Ecto neural progenitor cell (in vitro differentiated cells): ENCODE measurements at regions not wholly inside any gene's neighbourhood (a gene's known extent, or its start where the extent isn't known, plus 50 kb on each side); places are given as distances from the start of the nearest gene placed in this dataset.

ENCODE experiments used
- DNase-seq: peaks from one replicate; pipeline ENCODE4 v3.0.0-alpha.2; 2018; ENCODE audit warnings: low spot score

DNA sequence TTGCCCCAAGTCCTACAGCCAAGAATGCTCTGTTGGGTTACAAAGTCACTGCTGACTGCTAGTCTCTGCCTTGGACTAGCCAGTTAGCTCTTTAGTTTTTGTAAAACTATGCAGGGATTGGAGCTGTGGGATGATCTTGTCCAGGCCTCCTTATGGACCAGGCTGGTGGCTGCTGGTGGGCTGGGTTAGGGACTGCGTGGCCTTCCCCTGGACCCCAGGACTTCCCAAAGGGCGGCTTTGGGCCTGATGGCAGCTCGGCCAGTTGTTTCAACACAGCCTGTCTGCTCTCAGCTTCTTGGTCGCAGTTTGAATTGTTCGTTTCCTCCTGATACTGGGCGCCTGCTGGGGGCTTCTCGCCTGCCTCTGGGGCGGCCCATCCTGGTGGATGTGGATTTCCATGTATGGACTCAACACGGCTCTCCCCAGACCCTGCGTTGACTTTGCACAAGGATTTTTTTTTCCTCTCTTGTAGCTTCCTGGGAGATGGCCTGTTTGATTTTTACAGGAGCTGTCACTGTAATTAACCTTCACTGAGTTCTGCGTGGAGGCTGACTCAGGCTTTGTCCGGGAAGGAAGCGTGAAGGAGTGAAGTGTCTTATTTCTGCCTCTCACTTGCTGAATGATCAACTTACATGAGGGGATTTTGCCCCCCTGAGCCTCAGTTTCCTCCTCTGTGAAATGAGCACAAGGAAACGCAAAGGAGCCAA, 91.9 kb upstream of the NEURL1B start:
- DNase-seq = no peak

DNA sequence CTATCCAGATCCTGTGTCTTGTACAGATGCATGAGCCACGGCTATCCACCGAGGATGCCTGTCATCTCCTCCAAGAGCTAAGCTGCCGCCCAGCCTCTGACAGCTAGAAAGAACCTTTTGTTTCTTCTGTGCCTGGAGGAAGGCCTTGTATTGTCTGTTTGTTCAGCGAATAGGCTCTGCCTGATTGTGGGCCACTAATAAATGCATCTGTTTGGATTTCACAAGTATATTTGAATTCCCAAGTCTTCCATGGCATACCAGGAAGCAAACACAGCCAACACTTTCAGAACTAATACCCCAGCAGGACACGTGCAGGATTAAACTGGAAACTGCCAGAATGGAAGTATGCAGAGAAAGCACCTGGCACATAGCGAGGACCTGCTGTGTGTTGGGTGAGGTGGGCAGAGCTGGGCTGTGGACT, 92.7 kb upstream of the NEURL1B start:
- DNase-seq = no peak

DNA sequence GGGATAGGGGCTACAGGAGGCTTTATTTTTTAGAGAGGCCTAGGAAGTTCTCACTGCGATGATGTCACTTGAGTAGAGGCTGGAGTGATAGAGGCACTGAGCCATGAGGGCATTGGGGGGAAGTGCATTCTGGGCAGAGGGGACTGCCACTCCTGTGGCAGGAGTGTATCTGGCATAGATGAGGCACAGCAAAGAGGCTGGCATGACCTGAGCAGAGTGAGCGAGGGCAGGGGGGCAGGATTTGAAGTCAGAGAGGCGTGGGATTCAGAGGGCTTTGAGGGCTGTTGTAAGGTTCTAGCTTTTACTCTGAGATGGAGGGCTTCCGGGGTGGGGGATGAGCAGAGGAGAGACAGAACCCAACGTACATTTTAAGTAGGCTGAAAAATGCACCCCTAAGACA, 91.9 kb upstream of the SH3PXD2B start:
- DNase-seq = no peak

DNA sequence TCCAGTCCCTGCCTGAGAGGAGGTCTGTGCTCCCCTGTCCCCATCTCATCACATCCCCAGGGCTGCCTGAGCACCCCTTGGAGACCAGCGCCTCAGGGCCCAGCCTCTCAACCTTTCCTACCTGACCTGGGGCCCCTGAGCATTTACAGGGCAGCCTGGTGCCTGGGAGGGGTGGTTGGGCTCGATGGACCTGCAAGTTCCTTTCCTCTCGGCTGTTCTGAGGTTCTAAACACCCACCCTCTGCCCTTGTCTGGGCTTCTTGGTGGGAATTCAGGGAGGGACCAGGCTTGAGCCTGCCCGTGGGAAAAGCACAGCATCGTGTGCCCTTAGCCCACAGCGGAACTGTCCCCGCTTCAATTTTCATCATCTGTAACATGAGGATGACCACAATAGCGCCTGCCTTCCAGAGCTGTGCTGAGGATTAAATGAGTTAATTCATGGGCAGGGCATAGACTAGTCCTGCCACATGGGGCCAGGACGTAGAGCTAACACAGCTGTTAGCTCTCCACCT, 91.0 kb upstream of the SH3PXD2B start:
- DNase-seq = no peak

DNA sequence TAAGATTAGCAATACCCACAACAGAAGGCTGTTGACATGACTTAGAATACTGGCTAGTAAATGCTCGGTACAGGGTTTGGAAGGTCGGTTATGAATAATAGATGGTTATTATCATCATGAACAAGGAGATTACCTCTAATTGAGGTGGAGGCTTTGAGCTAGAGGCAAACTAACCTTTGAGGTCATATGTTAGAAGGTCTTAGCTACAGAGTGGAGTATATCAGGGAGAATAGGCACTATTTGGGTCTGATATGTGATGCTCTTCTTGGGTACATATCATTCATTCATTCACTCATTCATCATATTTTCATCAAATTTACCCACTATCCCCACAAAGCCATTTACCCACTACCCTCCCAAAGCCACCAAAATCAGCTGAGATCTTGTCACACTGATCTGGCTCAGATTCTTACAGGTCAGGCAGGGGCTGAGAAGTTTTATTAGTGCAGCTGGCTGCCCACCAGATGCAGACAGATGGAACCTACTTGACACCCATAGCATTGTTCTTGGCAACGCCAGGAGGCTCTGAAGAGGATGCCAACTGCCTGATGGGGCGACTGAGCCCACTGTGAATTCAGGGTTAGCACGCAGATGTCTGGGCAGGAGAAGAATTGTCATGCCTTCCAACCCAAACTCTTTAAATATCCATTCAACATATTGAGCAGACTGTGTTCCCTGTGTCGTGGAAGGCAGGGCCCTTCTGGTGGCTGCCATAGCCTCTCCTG, 90.2 kb upstream of the SH3PXD2B start:
- DNase-seq = no peak

DNA sequence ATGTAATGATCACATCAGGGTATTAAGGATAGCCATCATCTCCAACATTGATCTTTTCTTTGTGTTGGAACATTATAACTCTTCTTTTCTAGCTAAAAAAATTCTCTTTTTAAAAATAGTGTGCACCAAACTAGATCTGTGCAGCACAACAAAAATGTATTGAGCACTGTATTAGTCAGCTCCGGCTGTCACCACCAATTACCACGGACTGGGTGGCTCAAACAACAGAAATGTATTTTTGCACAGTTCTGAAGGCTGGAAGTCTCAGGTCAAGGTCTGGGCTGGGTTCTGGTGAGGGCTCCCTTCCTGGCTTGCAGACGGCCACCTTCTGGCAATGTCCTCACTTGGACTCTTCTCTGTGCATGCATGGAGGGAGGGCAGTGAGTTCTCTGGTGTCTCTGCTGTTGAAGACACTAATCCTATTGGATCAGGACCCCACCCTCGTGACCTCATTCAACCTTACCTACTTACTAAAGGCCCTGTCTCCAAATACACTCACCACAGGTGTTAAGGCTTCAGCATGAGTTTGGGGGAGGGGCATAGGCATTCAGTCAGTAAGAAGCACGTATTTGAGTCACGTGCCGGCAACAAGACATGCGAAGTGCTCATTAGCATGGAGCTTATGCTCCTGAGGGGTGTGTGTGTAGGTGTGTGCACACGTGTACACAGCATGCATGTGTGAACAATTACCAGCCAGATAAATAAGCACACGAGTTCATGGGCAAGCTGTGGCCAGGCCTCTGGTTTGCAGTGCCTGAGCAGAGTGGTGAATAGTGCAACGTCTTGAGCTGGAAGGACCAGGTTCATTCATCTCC, 89.4 kb upstream of the SH3PXD2B start:
- peak; percentile 39 for DNase-seq

DNA sequence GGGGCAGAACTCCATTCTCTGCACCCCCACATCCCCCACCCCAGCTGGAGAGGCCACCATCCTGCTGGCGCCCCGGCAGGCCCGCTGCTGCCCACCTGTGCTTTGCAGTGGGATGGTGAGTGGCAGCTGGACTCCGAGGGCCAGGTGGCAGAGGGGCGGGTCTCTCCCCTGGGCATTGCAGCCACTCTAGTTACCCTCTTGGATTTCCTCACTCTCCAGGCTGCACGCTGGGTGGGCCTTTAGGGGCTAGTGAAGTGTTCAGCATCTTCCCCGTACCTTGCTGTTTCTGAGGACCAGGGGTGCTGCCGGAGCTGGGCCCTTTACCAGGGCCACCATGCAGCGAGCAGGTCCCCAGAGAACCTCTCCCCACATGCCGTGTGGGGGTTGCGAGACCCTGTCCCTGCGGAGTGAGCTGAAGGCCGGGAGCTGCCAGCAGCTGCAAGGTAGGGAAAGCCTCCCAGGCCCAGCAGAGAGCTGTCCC, 88.4 kb upstream of the SH3PXD2B start:
- DNase-seq = peak; percentile 36

DNA sequence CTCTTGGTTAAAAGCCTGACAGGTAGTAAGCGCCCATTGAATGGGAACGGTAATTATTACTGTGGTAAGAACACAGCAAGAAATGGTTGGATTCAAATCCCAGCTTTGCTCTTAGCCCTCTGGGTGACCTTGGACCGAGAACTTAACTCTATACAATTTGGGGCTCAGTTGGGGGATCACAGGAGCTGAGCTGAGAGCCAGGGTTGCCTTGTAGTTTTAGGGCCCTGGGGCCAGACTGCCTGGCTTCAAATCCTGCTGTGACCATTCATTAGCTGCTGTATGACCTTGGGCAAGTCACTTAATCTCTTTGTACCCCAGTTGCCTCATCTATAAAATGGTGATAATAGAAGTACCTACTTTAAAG, 87.4 kb upstream of the SH3PXD2B start:
- DNase-seq = no peak

DNA sequence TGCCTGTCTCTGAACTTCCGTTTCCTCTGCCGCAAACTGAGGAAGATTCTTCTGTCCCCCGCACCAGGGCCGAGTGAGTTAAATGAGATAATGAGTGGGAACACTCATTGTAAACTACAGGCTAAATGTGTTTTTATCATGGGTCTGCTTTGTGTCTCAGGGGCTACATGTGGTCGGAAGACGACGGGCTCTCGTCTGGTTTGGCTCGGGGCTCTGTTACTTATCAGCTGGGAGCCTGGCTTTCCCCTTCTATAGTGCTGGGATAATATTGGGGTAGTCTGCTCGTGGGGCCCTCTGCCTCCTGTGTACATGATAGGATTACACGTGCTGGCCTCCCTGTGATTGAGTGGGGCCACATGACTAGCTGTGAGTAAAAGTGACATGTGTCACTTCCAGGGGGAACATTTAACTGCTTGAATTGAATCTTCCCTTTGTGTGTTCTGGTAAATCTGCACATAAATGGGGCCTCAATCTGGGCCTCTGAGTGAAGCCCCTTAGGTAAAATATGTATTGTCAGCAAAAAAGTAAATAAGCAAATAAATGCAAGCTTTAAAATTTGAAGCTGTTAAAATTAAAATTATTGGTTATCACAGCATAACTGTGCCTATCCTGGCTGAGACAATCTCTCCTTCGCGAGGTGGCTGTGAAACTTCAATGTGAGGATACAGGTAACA, 86.9 kb upstream of the SH3PXD2B start:
- DNase-seq = peak; percentile 26

DNA sequence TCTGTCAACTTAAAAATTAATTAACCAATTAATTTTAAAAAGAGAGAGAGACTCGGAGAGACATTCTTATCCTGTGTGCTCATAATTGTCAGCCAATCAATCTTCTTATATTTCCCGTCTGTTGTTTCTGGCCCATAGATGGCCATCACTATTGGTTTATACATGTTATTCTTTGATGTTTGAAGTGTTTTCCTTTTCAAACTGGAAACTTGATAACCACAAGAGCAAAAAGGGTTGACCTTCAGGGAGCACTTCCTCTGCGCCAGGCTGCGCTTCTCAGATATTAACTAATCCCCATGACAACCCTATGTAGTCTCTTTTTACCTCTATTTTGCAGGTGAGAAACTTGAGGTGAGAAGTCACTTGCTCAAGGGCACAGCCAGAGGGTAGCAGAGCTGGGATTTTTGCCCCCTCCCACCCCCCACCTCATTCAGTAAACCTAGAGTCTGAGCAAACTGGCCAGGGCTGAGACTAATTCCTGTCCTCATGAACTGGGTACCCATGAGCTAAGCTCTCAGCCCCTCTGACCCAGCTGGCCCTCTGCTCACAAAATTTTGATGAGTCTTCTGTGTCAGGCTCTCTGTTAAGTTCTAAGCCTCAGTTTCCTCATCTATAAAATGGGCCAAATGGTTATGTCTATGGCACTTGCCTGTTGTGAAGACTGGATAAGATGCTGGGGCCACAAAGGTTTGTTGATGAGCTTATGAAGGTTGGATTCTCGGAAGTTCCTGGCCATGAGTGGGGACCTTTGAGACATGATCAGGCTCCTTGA, 86.0 kb upstream of the SH3PXD2B start:
- no peak for DNase-seq

DNA sequence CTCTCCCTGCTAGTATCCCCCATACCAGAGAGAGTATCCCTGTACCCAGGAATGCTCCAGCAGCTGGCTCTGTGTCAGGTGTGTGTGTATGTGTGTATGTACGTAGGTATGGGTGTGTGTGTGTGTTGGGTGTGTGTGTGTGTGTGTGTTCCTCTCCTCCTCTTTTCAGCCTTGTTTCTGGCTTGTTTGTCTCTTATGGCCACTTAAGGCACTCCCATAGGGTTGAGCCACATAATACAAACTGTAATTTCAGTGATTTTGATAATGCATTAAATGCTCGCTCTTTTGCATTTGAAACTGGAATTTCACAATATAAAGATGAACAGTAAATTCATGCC, 80.8 kb upstream of the SH3PXD2B start:
- no peak for DNase-seq

DNA sequence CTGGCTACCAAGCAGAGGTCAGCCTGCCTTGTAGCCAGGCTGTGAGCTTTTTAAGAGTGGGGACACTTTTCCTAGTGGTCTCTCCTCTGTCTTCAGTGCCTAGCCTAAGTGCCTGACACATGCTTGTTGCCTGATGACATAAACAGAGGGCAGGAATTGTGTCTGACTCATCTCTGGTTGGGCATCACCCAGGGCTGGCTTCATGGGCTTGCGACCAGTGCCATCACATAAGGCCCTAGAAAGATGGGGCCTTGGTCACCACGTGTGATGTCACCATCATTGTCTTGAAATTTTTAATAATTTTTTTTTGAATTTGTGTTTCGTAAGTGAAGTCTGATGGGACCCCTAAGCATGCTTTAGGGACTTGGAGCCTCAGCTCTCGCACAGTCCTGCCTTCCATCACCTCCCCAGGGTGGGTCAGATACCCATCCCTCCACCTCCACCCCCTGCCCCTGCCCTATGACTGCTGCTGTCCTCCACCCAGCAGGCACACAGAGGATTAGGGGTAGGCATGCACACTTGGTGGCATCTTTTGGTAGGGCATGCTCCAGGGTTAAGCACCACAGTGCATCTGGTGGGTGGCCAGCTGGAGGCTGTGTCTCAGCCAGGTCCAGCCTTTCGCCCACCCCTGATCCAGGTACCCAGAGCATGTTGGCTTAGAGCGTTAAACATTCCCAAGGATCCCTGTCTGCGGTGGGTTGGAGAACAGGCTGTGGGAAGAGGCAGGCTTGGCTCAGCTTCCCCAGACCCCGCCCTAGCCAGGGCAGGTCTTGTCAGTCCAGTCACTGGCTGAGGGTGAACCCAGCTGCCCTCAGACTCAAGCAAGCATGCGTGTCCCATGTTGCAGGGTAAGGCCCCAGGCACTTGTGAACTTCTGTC, 80.1 kb upstream of the SH3PXD2B start:
- peak; percentile 45 for DNase-seq

DNA sequence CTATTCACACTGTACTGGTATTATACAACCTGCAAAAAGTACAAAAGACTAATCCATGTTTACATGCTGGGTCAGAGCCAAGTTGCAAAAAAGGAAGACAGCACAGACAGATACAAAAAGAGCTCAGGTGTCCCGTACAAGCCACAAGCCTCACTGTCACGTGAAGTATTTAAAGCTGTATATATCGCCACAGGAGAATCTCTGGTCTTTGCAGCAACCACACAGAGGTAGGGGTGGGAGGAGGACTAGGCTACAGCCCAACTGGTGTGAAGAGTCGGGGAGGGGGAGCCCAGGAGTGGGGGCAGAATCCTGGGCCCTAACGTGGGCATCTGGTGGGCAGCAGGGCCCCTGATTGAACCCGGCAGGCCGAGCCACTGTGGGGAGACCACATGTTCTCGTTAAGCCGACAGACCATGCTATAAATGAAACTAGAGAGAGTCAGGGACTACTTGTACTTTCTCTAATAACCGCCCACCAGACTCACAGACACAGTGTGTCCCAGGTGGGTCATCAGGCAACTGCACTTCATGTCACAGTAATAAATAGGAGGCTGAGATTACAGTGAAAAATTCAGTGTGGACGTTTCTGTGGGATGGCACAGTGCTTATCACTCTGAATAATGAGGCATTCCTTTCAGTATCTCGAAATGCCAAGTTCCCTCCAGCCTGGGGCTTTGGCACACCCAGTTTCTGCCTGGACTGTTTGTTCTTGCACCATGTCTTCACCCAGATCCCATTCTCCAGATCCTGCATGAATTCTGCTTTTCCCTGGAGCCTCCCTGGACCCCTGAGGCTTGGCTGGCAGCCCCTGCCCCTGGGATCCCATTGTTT, 79.3 kb upstream of the SH3PXD2B start:
- DNase-seq = peak; percentile 31

DNA sequence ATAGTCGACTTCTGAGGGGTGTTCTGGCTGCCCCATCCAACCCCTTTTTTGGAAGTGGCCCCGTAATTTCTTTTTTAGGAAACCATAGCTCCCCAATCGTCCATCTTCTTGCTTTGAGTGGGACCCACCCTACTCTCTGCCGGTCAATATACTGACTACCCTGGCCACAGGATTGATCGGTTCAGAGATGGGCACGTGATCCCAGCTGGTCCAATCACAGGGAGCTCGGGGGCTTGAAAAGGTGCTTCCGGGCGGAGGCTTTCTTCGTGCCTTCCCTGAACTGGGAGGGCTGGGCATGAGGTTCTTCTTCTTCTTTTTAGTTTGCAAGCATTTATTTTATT, 78.7 kb upstream of the SH3PXD2B start:
- peak; percentile 29 for DNase-seq

DNA sequence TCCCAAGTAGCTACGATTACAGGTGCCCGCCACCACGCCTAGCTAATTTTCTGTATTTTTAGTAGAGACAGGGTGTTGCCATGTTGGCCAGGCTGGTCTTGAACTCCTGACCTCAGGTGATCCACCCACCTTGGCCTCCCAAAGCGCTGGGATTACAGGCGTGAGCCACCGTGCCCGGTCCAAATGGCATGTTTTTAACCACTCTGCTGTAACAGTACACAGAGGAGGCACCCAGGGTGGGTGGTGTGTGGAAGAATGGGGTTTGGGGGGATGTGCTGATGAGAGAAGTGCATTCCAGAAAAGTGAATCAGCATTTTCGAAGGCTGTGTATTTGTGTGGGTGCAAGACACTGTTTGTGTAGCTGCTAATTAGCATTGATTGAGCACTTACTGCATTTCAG, 78.1 kb upstream of the SH3PXD2B start:
- DNase-seq = peak; percentile 16

DNA sequence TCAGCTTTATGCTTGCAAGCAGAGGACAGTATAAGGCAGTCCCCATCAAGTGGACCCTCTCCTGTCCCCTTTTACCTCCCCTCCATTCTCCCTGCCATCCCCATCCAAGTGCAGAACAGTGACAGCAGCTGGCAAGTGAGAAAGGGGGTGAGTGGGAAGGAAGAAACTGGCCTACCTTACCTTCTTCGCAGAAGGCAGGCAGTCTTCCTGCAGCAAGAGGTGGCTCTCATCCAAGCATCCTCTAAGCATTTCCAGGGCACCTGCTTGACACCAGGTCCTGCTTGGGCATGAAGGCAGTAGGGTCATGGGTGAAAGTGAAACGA, 77.3 kb upstream of the SH3PXD2B start:
- DNase-seq = peak; percentile 31

DNA sequence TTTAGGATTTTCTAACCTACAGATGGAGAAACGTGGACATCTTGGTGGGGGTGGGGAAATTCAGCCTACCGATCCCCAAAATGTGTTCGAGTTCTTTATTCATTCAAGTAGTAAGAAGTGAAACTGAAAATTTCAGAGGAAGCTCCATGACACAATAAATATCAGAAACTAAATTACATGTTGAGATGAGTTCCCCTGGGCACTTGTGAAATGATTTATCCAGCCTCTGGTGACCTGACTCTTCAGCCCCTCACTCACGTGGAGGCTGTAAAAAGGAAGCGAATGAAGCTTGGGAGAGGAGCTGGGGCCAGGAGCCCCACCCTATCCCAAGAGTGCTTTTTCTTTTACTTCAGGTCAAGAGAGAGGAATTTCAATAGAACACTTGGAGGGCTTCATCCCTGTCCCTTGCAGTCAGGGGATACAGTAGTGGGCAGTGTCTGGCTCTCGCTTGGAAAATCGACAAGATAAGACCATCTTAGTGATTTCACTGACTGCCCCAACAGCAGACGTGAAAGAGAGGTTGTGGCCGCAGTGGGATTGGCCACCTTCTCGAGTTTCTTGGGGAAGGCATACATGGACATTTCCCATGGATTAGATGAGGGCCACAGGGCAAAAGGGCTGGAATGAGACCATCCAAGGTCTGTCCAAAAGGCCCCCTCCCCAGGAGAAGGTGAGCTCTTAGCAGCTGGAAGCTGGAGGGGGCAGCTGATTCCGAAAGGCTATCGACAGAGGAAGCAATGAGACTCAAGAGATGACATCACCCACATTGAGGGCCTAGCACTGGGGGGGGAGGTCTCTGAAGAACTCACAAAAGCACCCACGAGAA, 76.8 kb upstream of the SH3PXD2B start:
- DNase-seq = no peak

DNA sequence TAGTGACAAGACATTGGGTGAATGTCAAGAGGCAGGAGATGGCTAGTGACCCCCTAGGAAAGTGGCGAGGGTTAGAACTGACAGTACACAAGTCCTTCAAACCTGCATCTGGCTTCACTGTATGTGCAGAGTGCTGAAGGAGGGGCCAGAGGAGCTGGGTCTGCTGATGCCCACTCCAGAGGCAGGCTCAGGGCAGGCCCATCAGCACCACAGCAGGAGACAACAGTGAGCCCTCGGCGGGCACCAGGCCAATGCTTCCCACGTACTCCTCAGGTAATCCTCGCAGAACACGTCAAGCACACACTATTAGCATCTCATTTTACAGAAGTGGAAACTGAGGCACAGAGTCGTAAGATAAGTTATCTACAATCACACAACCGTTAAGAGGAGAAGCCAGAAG, 76.1 kb upstream of the SH3PXD2B start:
- DNase-seq = peak; percentile 21

DNA sequence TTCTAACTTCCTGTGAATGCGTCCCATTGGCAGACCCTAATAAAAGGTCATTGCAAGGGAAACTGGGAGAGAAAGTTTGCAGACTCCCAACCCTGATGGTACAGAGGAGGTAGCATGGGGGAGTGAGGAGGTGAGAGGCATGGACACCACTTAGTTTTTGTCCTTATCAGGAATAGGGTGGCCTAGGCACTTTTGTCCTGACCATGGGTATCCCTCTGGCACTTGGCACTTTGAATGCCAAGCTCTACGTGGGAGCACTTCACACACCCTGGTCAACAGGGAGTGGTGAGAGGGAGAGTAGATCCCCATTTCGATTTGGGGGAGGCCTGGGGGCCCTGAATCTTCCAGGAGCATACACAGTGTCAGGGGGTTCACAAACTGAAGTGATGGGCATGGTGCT, 75.6 kb upstream of the SH3PXD2B start:
- no peak for DNase-seq
